ENCODE measurements at regions not wholly inside any gene's neighbourhood (a gene's known extent, or its start where the extent isn't known, plus 50 kb on each side); places are given as distances from the start of the nearest gene placed in this dataset.

- no peak for DNase-seq
These were observed 278.1 kb upstream of the FAT3 start for GRCh38 chr11:91946397-91946951.

- no peak for DNase-seq
These were observed 289.5 kb upstream of the FAT3 start for GRCh38 chr11:91935120-91935519.

- DNase-seq: no peak
These were observed 292.3 kb upstream of the FAT3 start for GRCh38 chr11:91932151-91932821.

GRCh38 chr11:91927448-91927847, 297.2 kb upstream of the FAT3 start:
- no peak for DNase-seq

GRCh38 chr11:91926965-91927364, 297.7 kb upstream of the FAT3 start:
- no peak for DNase-seq

- DNase-seq: no peak
These were observed 301.8 kb upstream of the FAT3 start for GRCh38 chr11:91922846-91923245.

- DNase-seq: no peak
These were observed 302.6 kb upstream of the FAT3 start for GRCh38 chr11:91921974-91922373.

- no peak for DNase-seq
These were observed 311.2 kb upstream of the FAT3 start for GRCh38 chr11:91913407-91913806.

- DNase-seq: no peak
These were observed 312.3 kb upstream of the FAT3 start for GRCh38 chr11:91912322-91912721.

GRCh38 chr11:91906871-91907624, 317.6 kb upstream of the FAT3 start:
- DNase-seq: no peak

GRCh38 chr11:91904792-91905785, 319.5 kb upstream of the FAT3 start:
- no peak for DNase-seq

- no peak for DNase-seq
These were observed 322.3 kb upstream of the FAT3 start for GRCh38 chr11:91902312-91902711.

GRCh38 chr11:91880660-91881059, 344.0 kb upstream of the FAT3 start:
- no peak for DNase-seq

GRCh38 chr11:91876746-91877145, 347.9 kb upstream of the FAT3 start:
- DNase-seq: no peak

GRCh38 chr11:91872243-91872642, 352.4 kb upstream of the FAT3 start:
- DNase-seq: no peak

- DNase-seq: no peak
These were observed 352.8 kb upstream of the FAT3 start for GRCh38 chr11:91871791-91872190.

GRCh38 chr11:91871048-91871447, 353.6 kb upstream of the FAT3 start:
- no peak for DNase-seq

GRCh38 chr11:91869686-91870085, 354.9 kb upstream of the FAT3 start:
- DNase-seq: no peak

GRCh38 chr11:91866642-91867041, 358.0 kb upstream of the FAT3 start:
- no peak for DNase-seq

- no peak for DNase-seq
These were observed 364.0 kb upstream of the FAT3 start for GRCh38 chr11:91860661-91861060.

- DNase-seq: no peak
These were observed 365.0 kb upstream of the FAT3 start for GRCh38 chr11:91859666-91860065.

GRCh38 chr11:91857179-91857578, 367.4 kb upstream of the FAT3 start:
- no peak for DNase-seq

GRCh38 chr11:91854780-91855179, 369.8 kb upstream of the FAT3 start:
- no peak for DNase-seq

All from NCI-H1694 (cell line).